Epithelial cell of proximal tubule (primary cell): ENCODE measurements at regions not wholly inside any gene's neighbourhood (a gene's known extent, or its start where the extent isn't known, plus 50 kb on each side); places are given as distances from the start of the nearest gene placed in this dataset.

ENCODE experiments used
- DNase-seq: peaks from one replicate; pipeline ENCODE4 v3.0.0-alpha.2; 2011; ENCODE audit warnings: low read depth
- H3K4me3 ChIP-seq: 2 replicates; pipeline ENCODE4 v1.5.1; 2011; ENCODE audit warnings: low read depth, mild to moderate bottlenecking, low read length
- TF ChIP-seq, protein P1 (sequence below): conservative IDR thresholded peaks from 2 replicates; pipeline ENCODE4 v1.5.1; 2012; ENCODE audit warnings: low read depth, mild to moderate bottlenecking, low read length

DNA sequence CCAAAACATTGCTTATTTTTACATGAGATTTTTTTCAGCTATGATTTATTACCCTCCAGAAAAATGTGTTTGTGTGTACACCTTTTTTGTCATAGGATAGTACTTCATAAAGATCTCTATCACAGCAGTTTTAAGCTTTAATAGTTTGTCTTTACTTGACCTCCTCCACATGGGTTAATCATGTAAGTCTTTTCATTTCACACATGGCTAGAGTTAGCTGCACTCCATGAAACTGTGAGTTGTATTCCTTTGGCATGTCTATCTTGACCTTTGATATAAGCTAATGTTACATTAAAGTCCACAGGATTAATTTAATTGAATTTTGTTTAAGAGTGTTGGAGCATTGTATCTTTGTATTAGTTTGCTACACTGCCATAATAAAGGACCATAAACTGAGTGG is 217.1 kb downstream of the OTOL1 start:
- TF ChIP-seq, protein P1, sequence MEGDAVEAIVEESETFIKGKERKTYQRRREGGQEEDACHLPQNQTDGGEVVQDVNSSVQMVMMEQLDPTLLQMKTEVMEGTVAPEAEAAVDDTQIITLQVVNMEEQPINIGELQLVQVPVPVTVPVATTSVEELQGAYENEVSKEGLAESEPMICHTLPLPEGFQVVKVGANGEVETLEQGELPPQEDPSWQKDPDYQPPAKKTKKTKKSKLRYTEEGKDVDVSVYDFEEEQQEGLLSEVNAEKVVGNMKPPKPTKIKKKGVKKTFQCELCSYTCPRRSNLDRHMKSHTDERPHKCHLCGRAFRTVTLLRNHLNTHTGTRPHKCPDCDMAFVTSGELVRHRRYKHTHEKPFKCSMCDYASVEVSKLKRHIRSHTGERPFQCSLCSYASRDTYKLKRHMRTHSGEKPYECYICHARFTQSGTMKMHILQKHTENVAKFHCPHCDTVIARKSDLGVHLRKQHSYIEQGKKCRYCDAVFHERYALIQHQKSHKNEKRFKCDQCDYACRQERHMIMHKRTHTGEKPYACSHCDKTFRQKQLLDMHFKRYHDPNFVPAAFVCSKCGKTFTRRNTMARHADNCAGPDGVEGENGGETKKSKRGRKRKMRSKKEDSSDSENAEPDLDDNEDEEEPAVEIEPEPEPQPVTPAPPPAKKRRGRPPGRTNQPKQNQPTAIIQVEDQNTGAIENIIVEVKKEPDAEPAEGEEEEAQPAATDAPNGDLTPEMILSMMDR: no peak

DNA sequence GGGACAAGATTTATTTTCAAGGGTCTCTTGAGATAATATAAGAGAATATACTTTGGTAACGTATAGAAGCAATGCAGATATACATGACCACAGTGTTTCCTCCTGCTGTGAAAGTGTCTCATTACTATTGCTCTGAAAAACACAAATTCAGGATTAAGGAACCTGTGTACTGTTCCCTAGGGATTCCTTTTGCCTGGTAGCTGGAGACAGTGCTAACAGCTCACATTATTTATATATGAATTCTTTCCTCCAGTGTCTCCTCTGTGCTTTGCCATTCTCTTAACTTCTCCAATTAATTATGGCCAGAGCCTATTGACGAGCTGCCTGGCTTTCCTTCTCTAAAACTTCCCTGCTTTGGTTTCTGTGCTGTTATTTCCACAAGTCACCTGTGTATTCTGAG is 235.4 kb downstream of the OTOL1 start:
- TF ChIP-seq, protein P1: no peak
- no peak for DNase-seq
- H3K4me3 ChIP-seq: no peak overlapping the region

More for the DNA sequence above, 217.1 kb downstream of the OTOL1 start:
- DNase-seq: no peak
- H3K4me3 ChIP-seq: no peak overlapping the region

DNA sequence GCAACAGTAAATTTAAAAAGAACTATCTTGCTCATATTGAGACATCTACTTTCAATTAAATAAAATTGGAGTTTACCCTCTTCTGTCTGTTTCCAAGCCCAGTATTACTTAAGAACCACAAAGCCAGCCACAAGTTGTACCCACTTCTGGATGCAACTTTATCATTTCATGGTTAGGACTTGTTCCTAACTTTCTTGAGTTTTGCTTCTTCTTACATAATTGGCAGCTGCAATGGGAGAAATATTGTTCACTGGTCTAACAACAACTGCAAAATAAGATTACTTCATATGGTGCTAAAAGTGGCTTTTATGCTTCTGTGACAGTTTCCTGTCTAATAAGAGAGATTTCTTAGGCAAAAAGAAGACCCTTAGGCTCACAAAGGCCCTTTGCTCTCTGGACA is 240.6 kb downstream of the OTOL1 start:
- TF ChIP-seq, protein P1: no peak
- H3K4me3 ChIP-seq: no peak overlapping the region
- no peak for DNase-seq

DNA sequence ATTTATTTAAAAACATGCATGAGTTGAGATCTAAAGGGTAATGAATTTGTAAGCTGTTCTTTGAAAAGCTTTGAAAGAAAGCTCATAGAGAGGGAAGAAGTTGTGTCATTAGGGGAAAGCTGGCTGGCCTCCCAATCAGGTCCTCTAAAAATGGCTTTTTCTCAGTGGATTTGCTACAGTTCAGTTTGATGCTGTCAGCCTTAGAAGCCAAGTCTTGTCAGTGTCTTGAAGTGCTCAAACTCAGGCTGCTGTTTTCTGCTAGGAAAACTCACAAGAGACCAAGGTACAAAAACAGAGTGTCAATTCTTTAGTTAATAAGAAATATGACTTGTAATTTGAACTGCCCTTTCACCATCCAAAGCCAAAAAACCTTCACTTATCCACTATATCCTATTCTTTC is 243.8 kb downstream of the OTOL1 start:
- TF ChIP-seq, protein P1: no peak
- no peak overlapping the region for H3K4me3 ChIP-seq
- DNase-seq: no peak

DNA sequence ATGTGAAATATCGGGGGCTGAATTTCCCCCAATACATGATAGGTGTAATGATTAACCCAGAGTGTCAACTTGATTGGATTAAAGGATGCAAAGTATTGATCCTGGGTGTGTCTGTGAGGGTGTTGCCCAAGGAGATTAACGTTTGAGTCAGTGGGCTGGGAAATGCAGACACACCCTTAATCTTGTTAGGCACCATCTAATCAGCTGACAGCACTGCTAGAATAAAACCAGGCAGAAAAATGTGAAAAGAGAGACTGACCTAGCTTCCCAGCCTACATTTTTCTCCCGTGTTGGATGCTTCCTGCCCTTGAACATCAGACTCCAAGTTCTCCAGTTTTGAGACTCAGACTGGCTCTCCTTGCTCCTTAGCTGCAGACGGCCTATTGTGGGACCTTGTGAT is 247.8 kb downstream of the OTOL1 start:
- H3K4me3 ChIP-seq: no peak overlapping the region
- TF ChIP-seq, protein P1: no peak
- no peak for DNase-seq

DNA sequence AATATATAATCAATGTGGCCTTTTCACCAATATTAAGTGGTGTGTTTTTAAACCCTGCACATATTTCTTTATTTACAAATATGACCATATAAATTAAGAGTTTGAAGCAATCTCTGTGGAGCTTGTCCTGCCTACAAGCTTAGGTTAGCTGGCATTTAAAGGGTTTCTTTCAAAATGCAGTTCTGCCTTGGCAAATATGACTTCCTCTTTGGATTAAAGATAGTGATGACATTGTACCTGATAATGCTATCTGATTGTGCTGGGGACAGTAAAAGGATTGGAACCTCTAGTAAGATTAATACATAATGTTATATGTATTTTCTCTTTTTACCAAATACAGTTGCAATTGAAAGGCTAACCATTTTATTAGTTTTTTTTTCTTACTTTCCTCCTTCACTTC is 249.1 kb downstream of the OTOL1 start:
- DNase-seq: no peak
- TF ChIP-seq, protein P1: no peak
- H3K4me3 ChIP-seq: no peak overlapping the region

DNA sequence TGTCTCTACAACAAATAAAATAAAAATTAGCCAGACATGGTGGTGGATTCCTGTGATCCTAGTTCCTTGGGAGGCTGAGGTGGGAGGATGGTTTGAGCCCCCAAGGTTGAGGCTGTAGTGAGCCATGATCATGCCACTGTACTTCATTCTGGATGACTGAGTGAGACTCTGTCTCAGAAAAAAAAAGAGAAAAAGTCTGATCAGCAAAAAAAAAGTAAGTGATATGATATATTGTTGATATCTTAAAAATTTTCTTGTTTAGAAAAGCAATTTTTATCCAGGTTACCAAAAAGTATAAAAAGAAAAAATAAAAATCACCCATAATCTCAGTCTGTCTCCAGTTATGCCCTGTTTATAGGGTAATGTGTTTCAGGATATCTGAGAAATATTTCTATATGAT is 251.4 kb downstream of the OTOL1 start:
- TF ChIP-seq, protein P1: no peak
- DNase-seq: no peak
- no peak overlapping the region for H3K4me3 ChIP-seq
